GM21786 (cell line): ENCODE measurements at regions not wholly inside any gene's neighbourhood (a gene's known extent, or its start where the extent isn't known, plus 50 kb on each side); places are given as distances from the start of the nearest gene placed in this dataset.
"Not testable (repeated sequence)": the region's sequence is repeated elsewhere in the genome, so short reads cannot be mapped to it uniquely, and the experiment has no call there.

Source experiments
- ATAC-seq: cut with Tn5 transposase; IDR thresholded peaks from one replicate; pipeline ENCODE4 v1.9.1; 2021; ENCODE audit not compliant: unreplicated experiment

GRCh38 chr13:64527561-64527960 lies 2702.6 kb downstream of the PCDH9 start:
- no peak for ATAC-seq

- no peak for ATAC-seq
Measured at GRCh38 chr13:64525687-64526086, 2704.4 kb downstream of the PCDH9 start.

DNA sequence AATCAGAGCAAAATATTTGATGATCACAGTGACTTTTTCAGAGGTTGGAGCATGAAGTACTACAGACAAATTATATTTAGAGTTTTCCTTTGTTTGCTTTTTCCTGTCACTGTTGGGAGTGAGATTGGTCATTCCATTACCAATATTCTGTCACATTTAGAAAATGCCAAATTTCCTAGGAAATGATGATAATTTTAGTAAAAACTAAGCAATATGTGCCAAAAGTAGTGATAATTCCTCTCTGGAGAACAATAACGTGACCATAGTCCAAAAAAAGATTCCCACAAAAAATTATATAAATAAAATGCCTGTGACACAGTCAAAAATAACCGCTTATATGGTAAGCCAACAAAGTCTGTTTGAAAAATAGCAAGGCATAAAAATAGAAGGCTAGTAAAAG lies 2719.4 kb downstream of the PCDH9 start:
- ATAC-seq = no peak

DNA sequence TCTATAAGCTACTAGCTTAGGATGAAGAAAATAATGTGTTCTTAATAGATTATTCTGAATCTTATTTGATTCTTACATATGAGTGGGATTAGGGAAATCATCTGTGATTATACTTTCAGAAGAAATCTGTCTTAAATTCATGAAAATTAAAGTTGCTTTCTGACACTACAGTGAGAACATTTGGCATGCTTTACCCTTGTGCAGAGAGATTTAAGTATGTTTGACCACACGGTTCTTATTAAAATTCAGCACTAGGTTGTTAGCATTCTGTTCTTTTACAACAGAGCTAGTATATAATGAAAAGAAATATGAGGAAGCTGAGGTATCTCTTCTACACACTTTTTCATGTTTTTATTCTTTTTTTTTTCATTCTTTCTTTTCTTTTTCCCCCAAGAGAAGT lies 2723.9 kb downstream of the PCDH9 start:
- ATAC-seq = no peak

DNA sequence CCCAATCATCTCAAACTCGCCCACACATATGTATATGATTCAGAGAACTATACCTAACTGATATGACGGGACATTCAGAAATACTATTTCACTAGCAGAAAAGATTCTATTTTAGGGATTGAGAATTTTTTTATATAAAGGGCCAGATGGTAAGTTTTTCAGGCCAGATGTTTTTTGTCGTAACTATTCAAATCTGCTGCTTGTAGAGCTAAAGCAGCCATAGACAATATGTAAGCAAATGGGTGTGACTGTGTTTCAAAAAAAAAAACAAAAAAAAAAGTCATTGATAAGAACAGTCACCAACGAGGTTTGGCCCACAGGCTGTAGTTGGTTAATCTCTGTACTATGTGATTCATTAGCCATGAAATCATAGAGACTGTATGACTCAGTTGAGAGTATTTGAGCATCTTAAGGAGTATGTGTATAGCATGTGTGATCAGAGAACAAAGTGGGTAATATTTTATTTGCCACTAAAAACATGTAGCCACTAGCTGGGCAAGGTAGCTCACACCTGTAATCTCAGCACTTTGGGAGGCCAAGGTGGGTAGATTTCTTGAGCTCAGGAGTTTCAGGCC lies 2724.7 kb downstream of the PCDH9 start:
- no peak for ATAC-seq

- ATAC-seq = no peak
Measured at GRCh38 chr13:64488731-64489130, 2741.4 kb downstream of the PCDH9 start.

GRCh38 chr13:64482373-64482772 lies 2747.8 kb downstream of the PCDH9 start:
- ATAC-seq = no peak

- no peak for ATAC-seq
Measured at GRCh38 chr13:64480672-64481071, 2749.5 kb downstream of the PCDH9 start.

DNA sequence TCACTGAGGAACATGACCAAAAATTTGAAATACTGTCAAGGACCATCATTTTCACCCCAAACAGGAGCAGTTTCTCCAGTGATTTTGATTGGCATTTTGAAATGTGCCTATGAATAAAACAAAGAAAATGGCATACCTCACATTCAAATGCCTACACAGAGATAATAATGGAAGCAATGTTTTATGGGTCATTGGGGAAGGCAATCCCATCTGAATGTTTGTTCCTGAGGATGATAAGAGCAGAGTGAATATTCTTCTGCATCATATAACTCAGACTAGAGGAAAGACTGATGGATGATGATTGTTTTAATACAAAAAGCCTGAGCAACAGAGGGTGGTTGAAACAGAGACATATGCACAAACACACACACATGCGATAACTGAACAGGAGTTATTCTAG lies 2749.9 kb downstream of the PCDH9 start:
- ATAC-seq = no peak

DNA sequence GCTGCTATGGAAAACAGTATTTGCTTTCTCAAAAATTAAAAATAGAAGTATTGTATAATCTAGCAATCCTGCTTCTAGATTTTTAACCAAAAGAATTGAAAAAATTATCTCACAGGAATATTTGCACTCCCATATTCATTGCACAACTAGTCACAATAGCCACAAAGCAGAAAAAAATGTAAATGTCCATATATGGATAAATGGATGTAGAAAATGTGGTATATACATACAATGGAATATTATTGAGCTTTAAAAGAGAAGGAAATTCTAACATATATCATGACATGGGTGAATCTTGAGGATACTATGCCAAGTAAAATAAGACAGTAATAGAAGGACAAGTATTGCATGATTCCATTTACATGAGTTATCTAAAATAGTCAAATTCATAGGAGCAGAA lies 2753.0 kb downstream of the PCDH9 start:
- ATAC-seq = no peak

DNA sequence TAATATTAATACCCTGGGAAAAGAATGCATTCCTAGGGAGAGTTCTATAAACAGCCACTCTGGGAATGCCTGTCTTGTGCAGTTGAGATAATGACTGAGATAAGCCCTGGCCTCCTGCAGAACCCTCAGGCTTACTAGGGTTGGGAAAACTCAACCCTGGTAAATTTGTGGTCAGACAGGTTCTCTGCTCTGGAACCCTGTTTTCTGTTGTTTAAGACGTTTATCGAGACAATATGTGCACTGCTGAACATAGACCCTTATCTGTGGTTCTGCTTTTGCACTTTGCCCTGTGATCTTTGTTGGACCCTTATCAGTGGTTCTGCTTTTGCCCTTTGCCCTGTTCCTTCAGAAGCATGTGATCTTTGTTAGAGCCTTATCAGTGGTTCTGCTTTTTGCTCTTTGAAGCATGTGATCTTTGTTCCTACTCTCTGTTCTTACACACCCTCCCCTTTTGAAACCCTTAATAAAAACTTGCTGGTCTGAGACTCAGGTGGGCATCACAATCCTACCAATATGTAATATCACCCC lies 2754.0 kb downstream of the PCDH9 start:
- ATAC-seq = not testable (repeated sequence)

- no peak for ATAC-seq
Measured at GRCh38 chr13:64471916-64472315, 2758.2 kb downstream of the PCDH9 start.

DNA sequence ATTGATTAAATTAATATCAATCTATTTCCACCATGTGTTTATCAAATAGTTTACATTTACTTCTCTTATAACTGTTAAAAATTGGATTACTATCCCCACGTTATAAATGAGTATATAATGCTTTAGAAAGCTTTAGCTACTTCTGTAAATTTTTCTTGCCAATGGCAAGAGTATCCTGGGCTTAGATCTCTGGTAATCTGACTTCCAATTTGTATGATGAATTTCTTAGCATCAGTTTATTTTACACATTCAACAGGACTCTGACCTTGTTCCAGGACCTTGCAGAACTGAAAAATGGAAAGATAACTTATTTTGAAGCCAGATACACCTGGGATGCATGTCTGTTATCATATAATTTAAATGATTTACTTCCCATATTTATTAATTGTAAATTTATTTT lies 2759.4 kb downstream of the PCDH9 start:
- ATAC-seq = no peak

DNA sequence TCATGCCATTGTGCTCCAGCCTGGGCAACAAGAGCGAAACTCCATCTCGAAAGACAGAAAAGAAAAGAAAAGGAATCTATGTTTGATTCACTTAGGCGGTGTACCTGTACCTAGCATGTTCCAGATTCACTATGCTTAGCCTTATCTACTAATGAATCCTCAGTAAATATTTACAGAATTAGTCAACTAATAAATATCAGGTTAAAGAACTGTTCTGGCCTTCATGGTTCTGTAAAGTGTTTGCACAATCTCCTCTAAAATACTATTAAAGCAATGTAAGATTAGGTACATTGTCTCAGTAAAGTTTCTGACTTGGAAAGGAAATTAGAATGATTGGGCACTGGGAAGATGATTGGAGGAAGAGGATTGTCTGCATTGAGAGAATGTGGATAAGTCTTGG lies 2770.4 kb downstream of the PCDH9 start:
- ATAC-seq = no peak

- no peak for ATAC-seq
Measured at GRCh38 chr13:64457976-64458375, 2772.2 kb downstream of the PCDH9 start.

GRCh38 chr13:64455124-64455523 lies 2775.0 kb downstream of the PCDH9 start:
- no peak for ATAC-seq

- no peak for ATAC-seq
Measured at GRCh38 chr13:64453831-64454230, 2776.3 kb downstream of the PCDH9 start.

DNA sequence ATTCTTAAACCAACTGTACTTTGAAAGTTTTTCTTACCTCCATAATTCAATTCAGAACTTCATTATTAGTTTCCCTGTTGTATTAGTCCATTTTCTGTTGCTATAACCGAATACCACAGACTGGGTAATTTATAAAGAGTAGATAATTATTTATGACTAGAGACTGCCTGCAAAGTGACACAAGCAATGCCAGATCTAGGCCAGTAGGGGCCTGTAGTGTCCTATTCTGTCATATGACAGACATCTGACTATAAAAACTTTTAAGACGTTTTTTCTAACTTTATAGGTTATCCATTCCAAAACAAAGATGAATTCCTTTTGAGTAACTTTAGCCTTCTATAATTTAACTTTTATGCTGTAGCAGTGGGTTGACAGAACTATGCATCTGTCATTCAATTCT lies 2783.8 kb downstream of the PCDH9 start:
- no peak for ATAC-seq

DNA sequence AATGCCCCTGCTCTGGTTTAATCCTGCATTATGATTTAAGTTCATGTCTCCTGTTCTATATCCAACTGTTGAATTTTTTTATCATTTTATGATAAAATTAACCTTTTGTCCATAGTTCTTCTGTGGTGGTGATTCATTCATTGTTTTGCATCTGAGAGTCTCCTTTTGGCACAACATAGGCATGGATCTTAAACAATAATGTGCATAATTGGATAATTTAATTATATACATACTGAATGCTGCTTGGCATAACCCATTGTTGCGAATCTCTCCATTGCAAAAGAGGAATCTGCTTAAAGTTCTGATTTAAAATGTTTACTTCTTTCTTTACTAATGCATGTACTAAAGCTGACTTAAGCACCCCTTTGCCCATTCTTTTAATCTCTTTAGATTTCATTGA lies 2788.4 kb downstream of the PCDH9 start:
- ATAC-seq = no peak

DNA sequence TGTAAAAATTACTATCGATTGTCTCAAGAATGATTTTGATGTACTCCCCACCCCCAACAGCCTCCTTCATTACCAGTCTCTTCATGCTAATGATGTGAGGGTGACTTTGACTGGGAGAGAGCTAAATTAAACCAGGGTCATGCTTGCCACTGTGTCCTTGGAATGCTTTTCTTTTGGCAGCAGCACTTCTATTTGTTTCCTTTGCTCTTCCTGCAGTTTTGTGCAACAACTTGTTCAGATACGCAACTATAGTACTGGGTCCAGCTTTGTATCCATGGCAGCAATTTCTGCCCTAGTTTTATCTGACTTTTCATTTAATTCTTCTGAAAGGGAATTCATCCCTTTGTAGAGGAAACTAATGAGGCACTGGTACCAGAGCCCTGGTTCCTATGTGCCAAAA lies 2792.1 kb downstream of the PCDH9 start:
- ATAC-seq = no peak

- no peak for ATAC-seq
Measured at GRCh38 chr13:64429691-64430090, 2800.4 kb downstream of the PCDH9 start.

GRCh38 chr13:64428196-64428595 lies 2801.9 kb downstream of the PCDH9 start:
- no peak for ATAC-seq

GRCh38 chr13:64423467-64423866 lies 2806.7 kb downstream of the PCDH9 start:
- ATAC-seq = no peak
